Lower leg skin (tissue), 3 donors: ENCODE measurements at regions not wholly inside any gene's neighbourhood (a gene's known extent, or its start where the extent isn't known, plus 50 kb on each side); places are given as distances from the start of the nearest gene placed in this dataset.

Experiments used
- CTCF ChIP-seq, 3 donors: fragments of 450-650 bp; IDR thresholded peaks; one replicate each; pipeline ENCODE4 v1.5.1; 2016; ENCODE audit warnings: antibody characterized with exemption in 3 of 3, mild to moderate bottlenecking in 3 of 3, moderate library complexity in 2 of 3
- POLR2A ChIP-seq, 2 donors: fragments of 450-650 bp; IDR thresholded peaks; one replicate each; pipeline ENCODE4 v1.6.1; 2016 to 2017; ENCODE audit warnings: antibody characterized with exemption in 2 of 2, mild to moderate bottlenecking in 1 of 2, moderate library complexity in 1 of 2

- TF ChIP-seq CTCF (IDR thresholded peaks at IDR 0.05) (no peak), POLR2A (IDR thresholded peaks at IDR 0.05) (no peak)
Observed at GRCh38 chr14:98926146-98926545, 345.9 kb downstream of the BCL11B start.
